ENCODE measurements at regions not wholly inside any gene's neighbourhood (a gene's known extent, or its start where the extent isn't known, plus 50 kb on each side); places are given as distances from the start of the nearest gene placed in this dataset.

- Histone ChIP-seq H3K79me1 (ENCODE audit: low read depth, low read length) (no peaks in the 10 kb centered on the region), H3K18ac (ENCODE audit: extremely low read depth, low read length) (no peak overlapping the region), H2BK120ac (replicated peaks; ENCODE audit: low read depth, low read length) (no peak overlapping the region), H3K27me3 (replicated peaks in 1 of 4; ENCODE audit: control insufficient read depth in 3 of 4, extremely low read depth in 1 of 4, insufficient read depth in 3 of 4, low read length in 3 of 4) (no peaks in the 10 kb centered on the region), H3K56ac (replicated peaks; ENCODE audit: insufficient read length, low read depth, low read length) (no peak overlapping the region), H3K9ac (replicated peaks in 1 of 4; ENCODE audit: extremely low read depth in 1 of 4, low read depth in 3 of 4, low read length in 3 of 4) (no peak overlapping the region), H3K4ac (replicated peaks; ENCODE audit: insufficient read length, low read depth, low read length) (no peak overlapping the region), H4K91ac (replicated peaks; ENCODE audit: insufficient read length, low read length) (no peak overlapping the region), H3K36me3 (ENCODE audit: control insufficient read depth in 2 of 4, insufficient read depth in 4 of 4, low read length in 3 of 4) (no peaks in the 10 kb centered on the region), H4K5ac (ENCODE audit: insufficient read length, low read depth, low read length) (no peak overlapping the region), H3K4me2 (ENCODE audit: insufficient read depth in 1 of 2, low read depth in 2 of 2, low read length in 2 of 2) (no peak overlapping the region), H2BK12ac (ENCODE audit: low read depth, low read length) (no peak overlapping the region), H4K20me1 (replicated peaks in 1 of 2; ENCODE audit: control insufficient read depth in 1 of 2, insufficient read depth in 2 of 2, low read length in 2 of 2) (no peaks in the 10 kb centered on the region), H3K23ac (ENCODE audit: insufficient read length) (no peak overlapping the region), H2AFZ (ENCODE audit: low read length) (no peak overlapping the region), H2BK5ac (ENCODE audit: low read depth, low read length) (no peak overlapping the region), H2BK15ac (ENCODE audit: low read length) (no peak overlapping the region), H2AK5ac (ENCODE audit: low read depth, low read length) (no peak overlapping the region), H3K79me2 (ENCODE audit: control insufficient read depth in 1 of 2, insufficient read depth in 2 of 2, low read length in 2 of 2) (no peaks in the 10 kb centered on the region), H3K4me3 (ENCODE audit: extremely low read depth in 1 of 4, insufficient read depth in 2 of 4, low read depth in 3 of 4, low read length in 4 of 4) (no peak overlapping the region), H3K27ac (ENCODE audit: low read depth, low read length) (no peak overlapping the region), H3K4me1 (replicated peaks in 1 of 4; ENCODE audit: control insufficient read depth in 3 of 4, insufficient read depth in 4 of 4, low read length in 3 of 4) (no peaks in the 10 kb centered on the region; a peak in 3 of 7 replicates), H2BK20ac (ENCODE audit: low read length) (no peak overlapping the region), H4K8ac (ENCODE audit: extremely low read depth, insufficient read depth, low read length) (no peak overlapping the region), H3K14ac (ENCODE audit: insufficient read length) (no peak overlapping the region), H3K9me3 (ENCODE audit: insufficient read depth in 2 of 2, low read depth in 1 of 2, low read length in 1 of 2) (no peaks in the 10 kb centered on the region), H3K23me2 (ENCODE audit: low read depth, low read length) (no peaks in the 10 kb centered on the region)
- FAIRE-seq (no peak), DNase-seq (ENCODE audit: low read depth in 1 of 2, low spot score in 2 of 2) (no peak)
- CTCF ChIA-PET (ENCODE audit: partially characterized antibody): interaction anchor here (0.8 to 3.9 kb wide), 7 partner anchors 13 to 512 kb away, joined by 3 to 14 read pairs (median 3); no protein-coding TSS in a partner anchor
- POLR2A ChIA-PET (ENCODE audit: partially characterized antibody): no interaction called here
- WGBS, 2 experiments (ENCODE audit: extremely low coverage in 1 of 2, insufficient coverage in 1 of 2, insufficient read length in 1 of 2, insufficient replicate concordance in 2 of 2, low coverage in 1 of 2, low lambda C conversion rate in 2 of 2, missing lambda C conversion rate in 1 of 2): 88% methylated on average over 6 of the region's 6 CpGs; no CpG with 5 or more reads in 1 of the 2 experiments
- TF ChIP-seq JUN (IDR thresholded peaks at IDR 0.05; ENCODE audit: low read depth, low read length) (no peak), SIRT6 (IDR thresholded peaks at IDR 0.05; ENCODE audit: low read length) (no peak), BCL11A (IDR thresholded peaks at IDR 0.05; ENCODE audit: low read depth in 2 of 2, low read length in 2 of 2) (no peak), TAF1 (IDR thresholded peaks at IDR 0.05; ENCODE audit: low read depth, low read length) (no peak), RNF2 (IDR thresholded peaks at IDR 0.05; ENCODE audit: borderline replicate concordance, low read depth, low read length, missing control alignments, poor library complexity, severe bottlenecking) (no peak), TCF12 (IDR thresholded peaks at IDR 0.05; ENCODE audit: low read depth, low read length) (no peak), KDM1A (IDR thresholded peaks at IDR 0.05; ENCODE audit: borderline replicate concordance, low read length) (no peak), ZNF274 (IDR thresholded peaks at IDR 0.05; ENCODE audit: borderline replicate concordance, extremely low read depth, low read length) (no peak), POLR2AphosphoS5 (IDR thresholded peaks at IDR 0.05; ENCODE audit: low read depth, low read length) (no peak), CHD2 (IDR thresholded peaks at IDR 0.05; ENCODE audit: low read length) (no peak), GTF2F1 (IDR thresholded peaks at IDR 0.05; ENCODE audit: borderline replicate concordance, low read depth, low read length) (no peak), SP2 (IDR thresholded peaks at IDR 0.05; ENCODE audit: low read length) (no peak), RFX5 (IDR thresholded peaks at IDR 0.05; ENCODE audit: borderline replicate concordance, low read depth, low read length) (no peak), EGR1 (IDR thresholded peaks at IDR 0.05; ENCODE audit: borderline replicate concordance, low read depth, low read length) (no peak)
- TF ChIP-seq, protein P1, sequence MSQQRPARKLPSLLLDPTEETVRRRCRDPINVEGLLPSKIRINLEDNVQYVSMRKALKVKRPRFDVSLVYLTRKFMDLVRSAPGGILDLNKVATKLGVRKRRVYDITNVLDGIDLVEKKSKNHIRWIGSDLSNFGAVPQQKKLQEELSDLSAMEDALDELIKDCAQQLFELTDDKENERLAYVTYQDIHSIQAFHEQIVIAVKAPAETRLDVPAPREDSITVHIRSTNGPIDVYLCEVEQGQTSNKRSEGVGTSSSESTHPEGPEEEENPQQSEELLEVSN (IDR thresholded peaks at IDR 0.05): no peak
Observed at GRCh38 chr6:168371618-168371980, 52.0 kb upstream of the DACT2 start.
